ENCODE measurements at regions not wholly inside any gene's neighbourhood (a gene's known extent, or its start where the extent isn't known, plus 50 kb on each side); places are given as distances from the start of the nearest gene placed in this dataset.

GRCh38 chr5:169408731-169409130, 107.8 kb upstream of the SLIT3 start:
- H3K27me3 ChIP-seq (ENCODE audit: control insufficient read depth in 1 of 2, insufficient read depth in 1 of 2, low read length in 2 of 2), result no peaks in the 10 kb centered on the region

GRCh38 chr5:169408171-169408570, 107.2 kb upstream of the SLIT3 start:
- H3K79me1 ChIP-seq (replicated peaks; ENCODE audit: low read length, poor library complexity, severe bottlenecking), result no peaks in the 10 kb centered on the region
- H3K27me3 ChIP-seq (ENCODE audit: control insufficient read depth in 1 of 2, insufficient read depth in 1 of 2, low read length in 2 of 2), result no peaks in the 10 kb centered on the region
- no peak overlapping the region for H2BK5ac ChIP-seq (ENCODE audit: low read depth, low read length, poor library complexity, severe bottlenecking)
- H2BK12ac ChIP-seq (ENCODE audit: low read length in 2 of 2), result no peak overlapping the region
- DNase-seq, result no peak
- no peak overlapping the region for H4K8ac ChIP-seq (ENCODE audit: low read length)
- H3K4me2 ChIP-seq (ENCODE audit: low read length, poor library complexity, severe bottlenecking), result no peak overlapping the region
- H3K9me3 ChIP-seq (ENCODE audit: control insufficient read depth, low read length), result no peaks in the 10 kb centered on the region
- no peak overlapping the region for H3K14ac ChIP-seq (ENCODE audit: low read length in 2 of 2)
- no peak overlapping the region for H2BK15ac ChIP-seq (ENCODE audit: low read depth, poor library complexity, severe bottlenecking)
- H2AK5ac ChIP-seq (ENCODE audit: low read length, severe bottlenecking), result no peak overlapping the region
- H3K4me1 ChIP-seq (ENCODE audit: control insufficient read depth, insufficient read depth, low read depth, low read length), result no peaks in the 10 kb centered on the region
- peak overlapping the region; percentile 17 for H3K9ac ChIP-seq (ENCODE audit: low read length)
- H3K18ac ChIP-seq (ENCODE audit: low read depth in 1 of 2, low read length in 2 of 2), result no peak overlapping the region
- no peak overlapping the region for H3K23ac ChIP-seq (ENCODE audit: low read length in 2 of 2)
- H2AFZ ChIP-seq (ENCODE audit: low read depth, low read length), result no peak overlapping the region
- 58% methylated on average over 3 of the region's 4 CpGs for WGBS
- H4K91ac ChIP-seq (ENCODE audit: low read length), result no peak overlapping the region
- no peak overlapping the region for H3K4ac ChIP-seq (ENCODE audit: low read depth in 1 of 2, low read length in 2 of 2)
- no peak overlapping the region for H2BK120ac ChIP-seq (ENCODE audit: low read depth, low read length)
- no peak overlapping the region for H3K27ac ChIP-seq (ENCODE audit: low read length, poor library complexity, severe bottlenecking)
- no peaks in the 10 kb centered on the region for H3K36me3 ChIP-seq (ENCODE audit: control insufficient read depth in 1 of 2, insufficient read depth in 2 of 2, low read depth in 1 of 2, low read length in 2 of 2)
- H3K4me3 ChIP-seq (ENCODE audit: insufficient read depth in 1 of 2, low read depth in 1 of 2, low read length in 2 of 2), result no peak overlapping the region

More at GRCh38 chr5:169408731-169409130, 107.8 kb upstream of the SLIT3 start:
- Histone ChIP-seq H3K79me1 (replicated peaks; ENCODE audit: low read length, poor library complexity, severe bottlenecking) (no peaks in the 10 kb centered on the region), H3K27ac (ENCODE audit: low read length, poor library complexity, severe bottlenecking) (no peak overlapping the region), H2BK120ac (ENCODE audit: low read depth, low read length) (no peak overlapping the region), H3K36me3 (ENCODE audit: control insufficient read depth in 1 of 2, insufficient read depth in 2 of 2, low read depth in 1 of 2, low read length in 2 of 2) (no peaks in the 10 kb centered on the region), H4K8ac (ENCODE audit: low read length) (no peak overlapping the region), H3K14ac (ENCODE audit: low read length in 2 of 2) (no peak overlapping the region), H2BK15ac (ENCODE audit: low read depth, poor library complexity, severe bottlenecking) (no peak overlapping the region), H3K4ac (ENCODE audit: low read depth in 1 of 2, low read length in 2 of 2) (no peak overlapping the region), H4K91ac (ENCODE audit: low read length) (no peak overlapping the region), H2AFZ (ENCODE audit: low read depth, low read length) (no peak overlapping the region), H3K4me3 (ENCODE audit: insufficient read depth in 1 of 2, low read depth in 1 of 2, low read length in 2 of 2) (no peak overlapping the region), H3K23ac (ENCODE audit: low read length in 2 of 2) (no peak overlapping the region), H3K18ac (ENCODE audit: low read depth in 1 of 2, low read length in 2 of 2) (no peak overlapping the region), H3K9me3 (ENCODE audit: control insufficient read depth, low read length) (no peaks in the 10 kb centered on the region), H3K9ac (ENCODE audit: low read length) (peak overlapping the region; percentile 17), H3K4me1 (ENCODE audit: control insufficient read depth, insufficient read depth, low read depth, low read length) (no peaks in the 10 kb centered on the region), H3K4me2 (ENCODE audit: low read length, poor library complexity, severe bottlenecking) (no peak overlapping the region), H2BK5ac (ENCODE audit: low read depth, low read length, poor library complexity, severe bottlenecking) (no peak overlapping the region), H2AK5ac (ENCODE audit: low read length, severe bottlenecking) (no peak overlapping the region), H2BK12ac (ENCODE audit: low read length in 2 of 2) (no peak overlapping the region)
- 36% methylated on average over 1 of the region's 1 CpG for WGBS
- DNase-seq, result no peak

DNA sequence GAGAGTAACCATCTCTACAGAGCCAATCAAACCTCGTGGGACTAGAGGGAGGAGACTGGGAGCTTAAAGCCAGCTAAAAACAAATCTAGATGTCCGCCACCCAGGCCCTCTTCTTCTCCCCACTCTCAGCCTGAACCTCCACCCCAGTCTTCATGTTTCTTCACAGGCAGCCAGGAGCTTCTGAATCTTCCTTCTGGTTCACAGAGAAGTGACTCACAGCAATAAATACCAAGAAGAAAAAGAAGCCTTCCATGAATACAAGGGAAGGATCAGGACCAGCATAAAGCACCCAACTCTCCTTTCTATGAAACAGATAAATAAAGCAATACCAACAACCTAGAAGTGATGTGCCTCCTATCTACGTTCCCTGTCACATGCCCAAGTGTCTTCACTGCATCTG, 103.3 kb upstream of the SLIT3 start:
- H2AFZ ChIP-seq (ENCODE audit: low read depth, low read length), result no peak overlapping the region
- H2BK120ac ChIP-seq (ENCODE audit: low read depth, low read length), result no peak overlapping the region
- DNase-seq, result no peak
- WGBS, result 45% methylated on average over 3 of the region's 3 CpGs
- no peak overlapping the region for H3K23ac ChIP-seq (ENCODE audit: low read length in 2 of 2)
- H2AK5ac ChIP-seq (ENCODE audit: low read length, severe bottlenecking), result no peak overlapping the region
- H2BK15ac ChIP-seq (ENCODE audit: low read depth, poor library complexity, severe bottlenecking), result no peak overlapping the region
- H3K18ac ChIP-seq (ENCODE audit: low read depth in 1 of 2, low read length in 2 of 2), result no peak overlapping the region
- H3K27ac ChIP-seq (ENCODE audit: low read length, poor library complexity, severe bottlenecking), result no peak overlapping the region
- no peak overlapping the region for H4K8ac ChIP-seq (ENCODE audit: low read length)
- peaks cover 3% of the 10 kb centered on the region for H3K9me3 ChIP-seq (ENCODE audit: control insufficient read depth, low read length)
- no peaks in the 10 kb centered on the region for H3K4me1 ChIP-seq (ENCODE audit: control insufficient read depth, insufficient read depth, low read depth, low read length)
- no peaks in the 10 kb centered on the region for H3K36me3 ChIP-seq (ENCODE audit: control insufficient read depth in 1 of 2, insufficient read depth in 2 of 2, low read depth in 1 of 2, low read length in 2 of 2)
- no peak overlapping the region for H2BK12ac ChIP-seq (ENCODE audit: low read length in 2 of 2)
- no peaks in the 10 kb centered on the region for H3K79me1 ChIP-seq (replicated peaks; ENCODE audit: low read length, poor library complexity, severe bottlenecking)
- H3K14ac ChIP-seq (ENCODE audit: low read length in 2 of 2), result no peak overlapping the region
- no peak overlapping the region for H4K91ac ChIP-seq (ENCODE audit: low read length)
- no peak overlapping the region for H3K9ac ChIP-seq (ENCODE audit: low read length)
- H3K4me3 ChIP-seq (ENCODE audit: insufficient read depth in 1 of 2, low read depth in 1 of 2, low read length in 2 of 2), result no peak overlapping the region
- no peak overlapping the region for H2BK5ac ChIP-seq (ENCODE audit: low read depth, low read length, poor library complexity, severe bottlenecking)
- no peak overlapping the region for H3K4me2 ChIP-seq (ENCODE audit: low read length, poor library complexity, severe bottlenecking)
- no peaks in the 10 kb centered on the region for H3K27me3 ChIP-seq (ENCODE audit: control insufficient read depth in 1 of 2, insufficient read depth in 1 of 2, low read length in 2 of 2)
- no peak overlapping the region for H3K4ac ChIP-seq (ENCODE audit: low read depth in 1 of 2, low read length in 2 of 2)

- WGBS, result no CpG with 5 or more reads among the region's 1 CpG
- Histone ChIP-seq H2AFZ (ENCODE audit: low read depth, low read length) (no peak overlapping the region), H2BK120ac (ENCODE audit: low read depth, low read length) (no peak overlapping the region), H3K4ac (ENCODE audit: low read depth in 1 of 2, low read length in 2 of 2) (no peak overlapping the region), H3K9me3 (ENCODE audit: control insufficient read depth, low read length) (peaks cover 21% of the 10 kb centered on the region), H3K4me2 (ENCODE audit: low read length, poor library complexity, severe bottlenecking) (no peak overlapping the region), H3K4me1 (ENCODE audit: control insufficient read depth, insufficient read depth, low read depth, low read length) (no peaks in the 10 kb centered on the region), H3K14ac (ENCODE audit: low read length in 2 of 2) (no peak overlapping the region), H4K8ac (ENCODE audit: low read length) (no peak overlapping the region), H3K23ac (ENCODE audit: low read length in 2 of 2) (no peak overlapping the region), H3K27me3 (ENCODE audit: control insufficient read depth in 1 of 2, insufficient read depth in 1 of 2, low read length in 2 of 2) (no peaks in the 10 kb centered on the region), H2BK15ac (ENCODE audit: low read depth, poor library complexity, severe bottlenecking) (no peak overlapping the region), H2AK5ac (ENCODE audit: low read length, severe bottlenecking) (no peak overlapping the region), H3K27ac (ENCODE audit: low read length, poor library complexity, severe bottlenecking) (no peak overlapping the region), H3K9ac (ENCODE audit: low read length) (no peak overlapping the region), H3K36me3 (ENCODE audit: control insufficient read depth in 1 of 2, insufficient read depth in 2 of 2, low read depth in 1 of 2, low read length in 2 of 2) (no peaks in the 10 kb centered on the region), H2BK12ac (ENCODE audit: low read length in 2 of 2) (no peak overlapping the region), H3K18ac (ENCODE audit: low read depth in 1 of 2, low read length in 2 of 2) (no peak overlapping the region), H2BK5ac (ENCODE audit: low read depth, low read length, poor library complexity, severe bottlenecking) (no peak overlapping the region), H3K79me1 (replicated peaks; ENCODE audit: low read length, poor library complexity, severe bottlenecking) (no peaks in the 10 kb centered on the region), H4K91ac (ENCODE audit: low read length) (no peak overlapping the region), H3K4me3 (ENCODE audit: insufficient read depth in 1 of 2, low read depth in 1 of 2, low read length in 2 of 2) (no peak overlapping the region)
- no peak for DNase-seq
These were observed 97.6 kb upstream of the SLIT3 start for GRCh38 chr5:169398515-169398914.

All from mesenchymal stem cell (in vitro differentiated cells and primary cell).